Tibial artery (tissue), 4 donors: ENCODE measurements at regions not wholly inside any gene's neighbourhood (a gene's known extent, or its start where the extent isn't known, plus 50 kb on each side); places are given as distances from the start of the nearest gene placed in this dataset.
"Not testable (repeated sequence)": the region's sequence is repeated elsewhere in the genome, so short reads cannot be mapped to it uniquely, and the experiment has no call there.

Experiments used
- DNase-seq, 2 donors: peaks; one replicate each; pipeline ENCODE4 v3.0.0-alpha.2; 2019
- H3K27ac ChIP-seq, 2 donors: fragments of 200-600 bp; sonication (generic) in 1 of 2; 1 replicate in 1 of 2; 2 replicates in 1 of 2; pipeline ENCODE4 v1.5.1; 2018 to 2019; ENCODE audit warnings: mild to moderate bottlenecking in 1 of 2
- H3K27me3 ChIP-seq, 2 donors: fragments of 200-600 bp; sonication (generic) in 1 of 2; one replicate each; pipeline versions ENCODE4 v1.5.1 to v1.6.0; 2016 to 2019
- H3K36me3 ChIP-seq, 3 donors: fragments of 200-600 bp; sonication (generic) in 2 of 3; one replicate each; pipeline ENCODE4 v1.5.1; 2016 to 2019; ENCODE audit warnings: mild to moderate bottlenecking in 2 of 3
- H3K4me1 ChIP-seq, 4 donors: fragments of 200-600 bp; sonication (generic) in 2 of 4; 1 replicate in 3 of 4; 2 replicates in 1 of 4; pipeline ENCODE4 v1.5.1; 2016 to 2019
- H3K4me3 ChIP-seq, 2 donors: fragments of 200-600 bp; sonication (generic) in 1 of 2; 1 replicate in 1 of 2; 2 replicates in 1 of 2; pipeline ENCODE4 v1.5.1; 2018 to 2019; ENCODE audit warnings: mild to moderate bottlenecking in 2 of 2
- H3K9me3 ChIP-seq, 3 donors: fragments of 200-600 bp; sonication (generic) in 1 of 3; one replicate each; pipeline ENCODE4 v1.5.1; 2016 to 2019
- CTCF ChIP-seq, 2 experiments: fragments of 200-600 bp in 1 of 2; fragments of 450-650 bp in 1 of 2; IDR thresholded peaks; one replicate each; pipeline ENCODE4 v1.5.1; 2017 to 2019; ENCODE audit warnings: antibody characterized with exemption in 2 of 2, mild to moderate bottlenecking in 1 of 2, moderate library complexity in 1 of 2
- intact Hi-C: fragments of 100-400 bp; cut with DNase I; formaldehyde crosslinking; loops from one replicate; pipeline ENCODE4 v1.15.0; 2023; ENCODE audit warnings: low total_unique reads

GRCh38 chr10:21343087-21343486 is 182.4 kb downstream of the SKIDA1 start:
- Histone ChIP-seq H3K27me3 (no peaks in the 10 kb centered on the region), H3K4me1 (no peaks in the 10 kb centered on the region)
- no peak for TF ChIP-seq CTCF (IDR thresholded peaks at IDR 0.05)

GRCh38 chr10:21342499-21342898 is 183.0 kb downstream of the SKIDA1 start:
- DNase-seq, H3K9me3 ChIP-seq, H3K27me3 ChIP-seq, H3K4me3 ChIP-seq, intact Hi-C loops, H3K4me1 ChIP-seq, H3K36me3 ChIP-seq, H3K27ac ChIP-seq: not testable (repeated sequence)

More at GRCh38 chr10:21343087-21343486, 182.4 kb downstream of the SKIDA1 start:
- Histone ChIP-seq H3K9me3 (no peaks in the 10 kb centered on the region), H3K27ac (no peak overlapping the region), H3K4me3 (no peak overlapping the region), H3K36me3 (no peaks in the 10 kb centered on the region)
- no peak for DNase-seq
- intact Hi-C loops: no loop called here

- Histone ChIP-seq H3K36me3 (no peaks in the 10 kb centered on the region), H3K9me3 (no peaks in the 10 kb centered on the region), H3K4me1 (peaks cover 0 to 17% (median 8%) of the 10 kb centered on the region in 4 donors), H3K27ac (no peak overlapping the region), H3K27me3 (no peaks in the 10 kb centered on the region), H3K4me3 (no peak overlapping the region)
- intact Hi-C loops: no loop called here
- no peak for TF ChIP-seq CTCF (IDR thresholded peaks at IDR 0.05)
- no peak for DNase-seq
These were observed 185.2 kb downstream of the SKIDA1 start for GRCh38 chr10:21340331-21340730.

GRCh38 chr10:21337171-21337792 is 188.2 kb downstream of the SKIDA1 start:
- Histone ChIP-seq H3K36me3 (no peaks in the 10 kb centered on the region), H3K9me3 (no peaks in the 10 kb centered on the region), H3K27me3 (no peaks in the 10 kb centered on the region), H3K27ac (no peak overlapping the region), H3K4me3 (no peak overlapping the region), H3K4me1 (peaks cover 0 to 27% (median 12%) of the 10 kb centered on the region in 4 donors)
- TF ChIP-seq CTCF (IDR thresholded peaks at IDR 0.05): no peak
- DNase-seq: no peak
- intact Hi-C loops: no loop called here

- no peak for TF ChIP-seq CTCF (IDR thresholded peaks at IDR 0.05)
- DNase-seq: peak in 1 of 2 donors; percentile 52
- Histone ChIP-seq H3K4me3 (no peak overlapping the region), H3K36me3 (no peaks in the 10 kb centered on the region), H3K27ac (no peak overlapping the region), H3K4me1 (peaks cover 0 to 27% (median 12%) of the 10 kb centered on the region in 4 donors), H3K9me3 (no peaks in the 10 kb centered on the region), H3K27me3 (no peaks in the 10 kb centered on the region)
- intact Hi-C loops: no loop called here
These were observed 188.9 kb downstream of the SKIDA1 start for GRCh38 chr10:21336476-21337170.

GRCh38 chr10:21334891-21335696 is 190.4 kb downstream of the SKIDA1 start:
- TF ChIP-seq CTCF (IDR thresholded peaks at IDR 0.05): no peak
- no peaks in the 10 kb centered on the region for H3K9me3 ChIP-seq
- H3K4me1 ChIP-seq: peaks cover 0 to 28% (median 12%) of the 10 kb centered on the region in 4 donors
- intact Hi-C loops: no loop called here
- no peaks in the 10 kb centered on the region for H3K27me3 ChIP-seq
- DNase-seq: peak; percentile 67 to 77
- H3K36me3 ChIP-seq: no peaks in the 10 kb centered on the region
- H3K27ac ChIP-seq: no peak overlapping the region
- H3K4me3 ChIP-seq: no peak overlapping the region
